Uterus (tissue), 2 donors: ENCODE measurements at regions not wholly inside any gene's neighbourhood (a gene's known extent, or its start where the extent isn't known, plus 50 kb on each side); places are given as distances from the start of the nearest gene placed in this dataset.

Experiments used
- POLR2A ChIP-seq, 2 donors: fragments of 450-650 bp; IDR thresholded peaks; one replicate each; pipeline ENCODE4 v1.6.1; 2016; ENCODE audit warnings: antibody characterized with exemption in 2 of 2, mild to moderate bottlenecking in 1 of 2, moderate library complexity in 1 of 2
- TF ChIP-seq, protein P1 (sequence below), 4 experiments: fragments of 200-600 bp in 2 of 4; fragments of 450-650 bp in 2 of 4; sonication (generic) in 2 of 4; IDR thresholded peaks; one replicate each; pipeline ENCODE4 v1.5.1; 2016 to 2019; ENCODE audit warnings: antibody characterized with exemption in 4 of 4, mild to moderate bottlenecking in 2 of 4, moderate library complexity in 1 of 4

DNA sequence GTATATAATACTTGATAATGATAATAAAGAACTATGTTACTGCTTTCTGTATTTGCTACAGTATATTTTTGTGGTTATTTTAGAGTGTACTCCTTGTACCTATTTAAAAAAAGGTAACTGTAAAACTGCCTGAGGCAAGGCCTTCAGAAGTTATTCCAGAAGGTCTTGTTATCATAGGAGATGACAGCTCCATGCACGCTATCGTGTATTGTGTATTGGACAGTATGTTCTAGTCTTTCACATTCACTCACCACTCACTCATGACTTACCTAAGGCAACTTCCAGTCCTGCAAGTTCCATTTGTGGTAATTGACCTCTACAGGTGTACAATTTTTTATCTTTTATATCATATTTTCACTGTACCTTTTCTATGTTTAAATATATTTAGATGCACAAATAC is 100.7 kb downstream of the ARL4A start:
- TF ChIP-seq, protein P1, sequence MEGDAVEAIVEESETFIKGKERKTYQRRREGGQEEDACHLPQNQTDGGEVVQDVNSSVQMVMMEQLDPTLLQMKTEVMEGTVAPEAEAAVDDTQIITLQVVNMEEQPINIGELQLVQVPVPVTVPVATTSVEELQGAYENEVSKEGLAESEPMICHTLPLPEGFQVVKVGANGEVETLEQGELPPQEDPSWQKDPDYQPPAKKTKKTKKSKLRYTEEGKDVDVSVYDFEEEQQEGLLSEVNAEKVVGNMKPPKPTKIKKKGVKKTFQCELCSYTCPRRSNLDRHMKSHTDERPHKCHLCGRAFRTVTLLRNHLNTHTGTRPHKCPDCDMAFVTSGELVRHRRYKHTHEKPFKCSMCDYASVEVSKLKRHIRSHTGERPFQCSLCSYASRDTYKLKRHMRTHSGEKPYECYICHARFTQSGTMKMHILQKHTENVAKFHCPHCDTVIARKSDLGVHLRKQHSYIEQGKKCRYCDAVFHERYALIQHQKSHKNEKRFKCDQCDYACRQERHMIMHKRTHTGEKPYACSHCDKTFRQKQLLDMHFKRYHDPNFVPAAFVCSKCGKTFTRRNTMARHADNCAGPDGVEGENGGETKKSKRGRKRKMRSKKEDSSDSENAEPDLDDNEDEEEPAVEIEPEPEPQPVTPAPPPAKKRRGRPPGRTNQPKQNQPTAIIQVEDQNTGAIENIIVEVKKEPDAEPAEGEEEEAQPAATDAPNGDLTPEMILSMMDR (IDR thresholded peaks at IDR 0.05): no peak
- TF ChIP-seq POLR2A (IDR thresholded peaks at IDR 0.05): no peak
